ENCODE measurements at regions not wholly inside any gene's neighbourhood (a gene's known extent, or its start where the extent isn't known, plus 50 kb on each side); places are given as distances from the start of the nearest gene placed in this dataset.

DNA sequence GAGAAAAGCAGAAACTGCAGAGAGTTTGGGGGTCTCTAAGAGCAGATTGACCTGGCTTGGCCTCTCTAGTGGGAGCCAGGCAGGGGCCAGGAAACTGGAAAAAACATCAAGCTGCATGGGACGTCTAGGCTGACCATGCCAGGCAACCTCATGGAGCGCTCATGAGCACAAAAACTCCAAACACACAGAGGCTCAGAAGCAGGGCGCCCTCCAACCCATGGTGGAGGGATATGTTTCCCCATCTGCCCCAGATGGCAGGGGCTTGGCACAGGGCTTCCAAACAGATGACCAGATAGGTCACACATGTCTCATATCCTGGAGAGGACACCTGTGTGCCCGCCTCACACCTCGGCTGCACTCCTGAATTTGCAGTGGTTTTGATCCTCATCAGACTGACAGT, 879.0 kb downstream of the UQCRFS1 start:
- DNase-seq (ENCODE audit: low read depth in 1 of 2, low spot score in 1 of 2): no peak
- no peaks in the 10 kb centered on the region for H3K27me3 ChIP-seq (ENCODE audit: insufficient read depth, poor library complexity, severe bottlenecking)

DNA sequence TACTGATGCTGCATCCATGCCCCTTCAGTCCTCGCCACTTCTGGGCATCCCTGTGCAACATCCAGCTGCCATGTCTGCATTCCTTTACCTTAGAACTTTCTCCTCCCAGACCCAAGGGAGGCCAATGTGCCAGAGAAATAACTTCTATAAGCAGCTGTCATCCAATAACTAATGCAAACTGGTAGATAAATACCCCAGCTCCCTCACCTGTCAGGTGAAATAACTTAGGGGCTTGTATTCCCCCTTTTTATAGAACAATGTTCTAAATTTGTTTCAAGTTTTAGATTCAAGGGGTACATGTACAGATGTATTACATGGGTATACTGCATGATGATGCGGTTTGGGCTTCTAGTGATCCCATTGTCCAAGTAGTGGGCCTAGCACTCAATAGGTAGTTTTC, 880.1 kb downstream of the UQCRFS1 start:
- Histone ChIP-seq H3K4me3 (replicated peaks; ENCODE audit: insufficient read depth, low read length) (no peak overlapping the region), H3K27me3 (ENCODE audit: insufficient read depth, poor library complexity, severe bottlenecking) (no peaks in the 10 kb centered on the region), H3K27ac (replicated peaks) (no peak overlapping the region)
- DNase-seq (ENCODE audit: low read depth in 1 of 2, low spot score in 1 of 2): no peak
- no peak for TF ChIP-seq CTCF (IDR thresholded peaks at IDR 0.05; ENCODE audit: insufficient read depth, low read length)
- TF ChIP-seq SPI1 (IDR thresholded peaks at IDR 0.05; ENCODE audit: borderline replicate concordance, low read depth): no peak
- no peak for TF ChIP-seq POLR2AphosphoS5 (IDR thresholded peaks at IDR 0.05; ENCODE audit: low read depth)
- no peak for TF ChIP-seq REST (IDR thresholded peaks at IDR 0.05; ENCODE audit: insufficient replicate concordance, low read depth)
- no peak for TF ChIP-seq GABPA (IDR thresholded peaks at IDR 0.05; ENCODE audit: low read depth)

More for the DNA sequence above, 879.0 kb downstream of the UQCRFS1 start:
- Histone ChIP-seq H3K4me3 (replicated peaks; ENCODE audit: insufficient read depth, low read length) (no peak overlapping the region), H3K27ac (replicated peaks) (no peak overlapping the region)
- TF ChIP-seq SPI1 (IDR thresholded peaks at IDR 0.05; ENCODE audit: borderline replicate concordance, low read depth) (no peak), POLR2AphosphoS5 (IDR thresholded peaks at IDR 0.05; ENCODE audit: low read depth) (no peak), CTCF (IDR thresholded peaks at IDR 0.05; ENCODE audit: insufficient read depth, low read length) (no peak), GABPA (IDR thresholded peaks at IDR 0.05; ENCODE audit: low read depth) (no peak), REST (IDR thresholded peaks at IDR 0.05; ENCODE audit: insufficient replicate concordance, low read depth) (no peak)

- DNase-seq (ENCODE audit: low read depth in 1 of 2, low spot score in 1 of 2): no peak
- no peaks in the 10 kb centered on the region for H3K27me3 ChIP-seq (ENCODE audit: insufficient read depth, poor library complexity, severe bottlenecking)
- no peak overlapping the region for H3K27ac ChIP-seq (replicated peaks)
- TF ChIP-seq GABPA (IDR thresholded peaks at IDR 0.05; ENCODE audit: low read depth) (no peak), SPI1 (IDR thresholded peaks at IDR 0.05; ENCODE audit: borderline replicate concordance, low read depth) (no peak), CTCF (IDR thresholded peaks at IDR 0.05; ENCODE audit: insufficient read depth, low read length) (no peak)
- no peak overlapping the region for H3K4me3 ChIP-seq (replicated peaks; ENCODE audit: insufficient read depth, low read length)
These were observed 880.6 kb downstream of the UQCRFS1 start for GRCh38 chr19:28332351-28332750.

- Histone ChIP-seq H3K4me3 (replicated peaks; ENCODE audit: insufficient read depth, low read length) (no peak overlapping the region), H3K27ac (replicated peaks) (no peak overlapping the region), H3K27me3 (ENCODE audit: insufficient read depth, poor library complexity, severe bottlenecking) (no peaks in the 10 kb centered on the region)
- TF ChIP-seq SPI1 (IDR thresholded peaks at IDR 0.05; ENCODE audit: borderline replicate concordance, low read depth) (no peak), REST (IDR thresholded peaks at IDR 0.05; ENCODE audit: insufficient replicate concordance, low read depth) (no peak), CTCF (IDR thresholded peaks at IDR 0.05; ENCODE audit: insufficient read depth, low read length) (no peak), POLR2AphosphoS5 (IDR thresholded peaks at IDR 0.05; ENCODE audit: low read depth) (no peak), GABPA (IDR thresholded peaks at IDR 0.05; ENCODE audit: low read depth) (no peak)
- no peak for DNase-seq (ENCODE audit: low read depth in 1 of 2, low spot score in 1 of 2)
These were observed 881.4 kb downstream of the UQCRFS1 start for GRCh38 chr19:28331596-28331995.
